AG09309 (cell line): ENCODE measurements at regions not wholly inside any gene's neighbourhood (a gene's known extent, or its start where the extent isn't known, plus 50 kb on each side); places are given as distances from the start of the nearest gene placed in this dataset.

Experiments used
- DNase-seq: peaks from one replicate; pipeline ENCODE4 v3.0.0-alpha.2; 2010; ENCODE audit warnings: low read depth
- H3K4me3 ChIP-seq: 2 replicates; pipeline ENCODE4 v1.5.1; 2011; ENCODE audit warnings: mild to moderate bottlenecking, low read depth, low read length, moderate library complexity; ENCODE audit not compliant: control insufficient read depth
- TF ChIP-seq, protein P1 (sequence below): IDR thresholded peaks from 2 replicates; pipeline ENCODE4 v1.5.1; 2011; ENCODE audit warnings: mild to moderate bottlenecking, low read depth, low read length, inconsistent platforms; ENCODE audit not compliant: insufficient read depth, control insufficient read depth; ENCODE audit errors: missing control alignments

DNA sequence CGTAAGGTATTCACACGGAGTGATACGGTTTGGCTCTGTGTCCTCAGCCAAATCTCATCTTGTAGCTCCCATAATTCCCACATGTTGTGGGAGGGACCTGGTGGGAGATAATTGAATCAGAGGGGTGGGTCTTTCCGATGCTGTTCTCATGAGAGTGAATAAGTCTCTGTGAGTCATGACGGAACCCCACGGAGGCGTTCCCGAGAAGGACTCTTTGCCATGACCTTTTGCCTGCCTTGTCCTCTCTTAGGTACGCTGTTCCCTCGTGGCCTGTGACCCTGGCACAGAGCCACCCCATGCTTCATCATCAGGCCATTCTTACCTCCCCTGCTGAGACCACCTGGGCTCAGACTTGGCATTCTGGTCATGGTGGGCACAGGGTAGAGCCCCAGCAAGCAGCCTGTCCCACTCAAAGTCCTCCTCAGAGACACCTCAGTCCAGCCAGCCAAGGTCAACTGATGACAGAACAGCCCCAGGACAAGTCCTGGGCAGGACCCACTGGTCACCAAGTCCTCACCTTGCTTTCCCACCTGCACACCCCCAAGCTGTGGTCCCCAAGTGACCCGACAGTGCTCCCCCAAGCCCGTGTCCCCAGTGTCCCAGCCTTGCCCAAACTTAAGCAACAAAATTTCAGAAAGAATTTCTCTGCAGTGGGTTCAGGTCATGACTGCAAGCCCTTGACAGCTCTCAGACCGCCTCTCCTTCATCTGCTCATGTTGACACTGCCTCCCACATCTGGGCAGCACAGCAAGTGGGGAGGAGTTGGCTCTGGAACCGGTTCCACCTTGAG is 158.4 kb downstream of the ACTL8 start:
- H3K4me3 ChIP-seq, result no peak overlapping the region
- TF ChIP-seq, protein P1, sequence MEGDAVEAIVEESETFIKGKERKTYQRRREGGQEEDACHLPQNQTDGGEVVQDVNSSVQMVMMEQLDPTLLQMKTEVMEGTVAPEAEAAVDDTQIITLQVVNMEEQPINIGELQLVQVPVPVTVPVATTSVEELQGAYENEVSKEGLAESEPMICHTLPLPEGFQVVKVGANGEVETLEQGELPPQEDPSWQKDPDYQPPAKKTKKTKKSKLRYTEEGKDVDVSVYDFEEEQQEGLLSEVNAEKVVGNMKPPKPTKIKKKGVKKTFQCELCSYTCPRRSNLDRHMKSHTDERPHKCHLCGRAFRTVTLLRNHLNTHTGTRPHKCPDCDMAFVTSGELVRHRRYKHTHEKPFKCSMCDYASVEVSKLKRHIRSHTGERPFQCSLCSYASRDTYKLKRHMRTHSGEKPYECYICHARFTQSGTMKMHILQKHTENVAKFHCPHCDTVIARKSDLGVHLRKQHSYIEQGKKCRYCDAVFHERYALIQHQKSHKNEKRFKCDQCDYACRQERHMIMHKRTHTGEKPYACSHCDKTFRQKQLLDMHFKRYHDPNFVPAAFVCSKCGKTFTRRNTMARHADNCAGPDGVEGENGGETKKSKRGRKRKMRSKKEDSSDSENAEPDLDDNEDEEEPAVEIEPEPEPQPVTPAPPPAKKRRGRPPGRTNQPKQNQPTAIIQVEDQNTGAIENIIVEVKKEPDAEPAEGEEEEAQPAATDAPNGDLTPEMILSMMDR, result no peak
- no peak for DNase-seq

DNA sequence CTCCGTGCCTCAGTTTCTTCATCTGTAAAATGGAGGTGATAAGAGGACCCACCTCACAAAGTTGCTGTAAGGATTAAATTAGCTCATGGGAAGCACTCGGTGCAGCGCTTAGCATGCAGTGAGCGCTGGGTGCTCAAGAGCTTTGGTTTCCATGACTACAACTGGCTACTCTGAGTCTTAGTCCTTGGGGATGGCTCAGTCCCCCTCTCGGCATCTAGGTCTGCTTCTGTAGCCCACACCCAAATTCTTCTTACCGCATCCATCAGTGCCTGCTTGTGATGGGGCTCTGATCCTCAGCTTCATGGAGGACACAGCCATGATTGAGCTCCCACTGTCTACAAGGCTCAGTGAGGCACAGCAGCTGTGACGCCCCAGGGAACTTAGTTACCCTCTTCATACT is 159.0 kb downstream of the ACTL8 start:
- TF ChIP-seq, protein P1, result no peak
- no peak overlapping the region for H3K4me3 ChIP-seq
- DNase-seq, result no peak

DNA sequence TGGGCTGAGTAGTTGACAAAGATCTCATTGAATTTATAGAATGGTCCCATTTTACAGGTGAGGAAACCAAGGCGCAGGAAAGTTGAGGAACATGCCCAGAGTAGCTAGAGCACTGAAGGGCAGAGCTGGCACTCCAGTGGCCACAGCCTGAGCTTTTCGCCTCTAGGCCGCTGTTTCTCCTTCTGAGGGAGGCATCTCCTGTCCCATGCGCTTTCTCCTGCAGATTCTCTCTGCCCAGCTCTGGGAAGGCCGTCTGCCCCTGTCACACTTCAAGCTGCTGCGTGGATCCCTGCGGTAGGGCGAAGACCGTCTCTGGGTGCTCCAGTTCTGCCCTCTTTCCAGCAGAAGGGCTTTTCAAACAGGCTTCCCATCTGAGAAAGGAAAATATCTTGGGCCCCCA is 159.9 kb downstream of the ACTL8 start:
- TF ChIP-seq, protein P1, result no peak
- no peak overlapping the region for H3K4me3 ChIP-seq
- no peak for DNase-seq

DNA sequence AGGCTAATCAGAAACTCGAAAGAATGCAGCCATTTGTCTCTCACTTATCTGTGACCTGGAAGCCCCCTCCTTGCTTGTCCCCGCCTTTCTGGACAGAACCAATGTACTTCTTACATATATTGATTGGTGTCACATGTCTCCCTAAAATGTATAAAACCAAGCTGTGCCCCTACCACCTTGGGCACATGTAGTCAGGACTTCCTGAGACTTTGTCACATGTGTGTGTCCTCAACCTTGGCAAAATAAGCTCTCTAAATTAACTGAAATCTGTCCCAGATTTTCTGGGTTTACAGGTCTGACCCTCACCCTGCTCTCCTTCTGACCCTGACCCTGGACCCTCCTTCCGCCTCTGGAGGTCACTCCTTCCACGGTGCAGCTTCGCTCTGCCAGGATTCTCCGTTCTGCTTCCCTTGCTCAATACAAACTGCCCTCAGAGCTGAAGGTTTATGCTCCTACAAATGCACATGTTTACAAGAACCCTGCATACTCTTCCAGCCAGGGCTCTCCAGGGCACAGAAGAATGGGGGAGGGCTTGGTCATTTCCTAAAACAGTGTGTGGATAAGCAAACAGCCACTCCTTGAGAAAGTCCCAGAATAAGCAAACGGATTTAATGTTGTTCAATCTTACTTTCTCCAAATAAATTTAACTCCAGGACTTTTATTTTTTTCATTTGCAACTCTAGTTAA is 160.5 kb downstream of the ACTL8 start:
- DNase-seq, result no peak
- H3K4me3 ChIP-seq, result no peak overlapping the region
- TF ChIP-seq, protein P1, result no peak

DNA sequence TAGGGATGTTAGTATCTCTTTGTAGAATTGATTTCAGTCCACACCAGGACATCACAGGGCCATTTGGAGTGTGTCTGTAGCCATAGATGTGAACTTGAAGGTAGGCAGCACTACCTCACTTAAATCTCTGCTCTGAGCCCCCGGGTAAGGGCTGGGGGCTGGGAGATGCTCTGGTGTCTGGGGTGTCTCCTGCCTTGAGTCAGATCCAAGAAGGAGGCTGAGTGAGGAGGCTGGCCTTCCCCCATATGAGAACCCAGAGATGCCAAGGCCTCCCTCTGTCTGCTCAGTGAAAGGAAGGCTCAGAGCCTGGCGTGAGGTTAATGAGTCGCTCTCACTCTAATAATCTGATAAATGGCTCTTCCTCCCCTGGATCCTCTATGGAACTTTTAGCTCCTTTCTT is 161.6 kb downstream of the ACTL8 start:
- H3K4me3 ChIP-seq, result no peak overlapping the region
- TF ChIP-seq, protein P1, result no peak
- DNase-seq, result no peak

DNA sequence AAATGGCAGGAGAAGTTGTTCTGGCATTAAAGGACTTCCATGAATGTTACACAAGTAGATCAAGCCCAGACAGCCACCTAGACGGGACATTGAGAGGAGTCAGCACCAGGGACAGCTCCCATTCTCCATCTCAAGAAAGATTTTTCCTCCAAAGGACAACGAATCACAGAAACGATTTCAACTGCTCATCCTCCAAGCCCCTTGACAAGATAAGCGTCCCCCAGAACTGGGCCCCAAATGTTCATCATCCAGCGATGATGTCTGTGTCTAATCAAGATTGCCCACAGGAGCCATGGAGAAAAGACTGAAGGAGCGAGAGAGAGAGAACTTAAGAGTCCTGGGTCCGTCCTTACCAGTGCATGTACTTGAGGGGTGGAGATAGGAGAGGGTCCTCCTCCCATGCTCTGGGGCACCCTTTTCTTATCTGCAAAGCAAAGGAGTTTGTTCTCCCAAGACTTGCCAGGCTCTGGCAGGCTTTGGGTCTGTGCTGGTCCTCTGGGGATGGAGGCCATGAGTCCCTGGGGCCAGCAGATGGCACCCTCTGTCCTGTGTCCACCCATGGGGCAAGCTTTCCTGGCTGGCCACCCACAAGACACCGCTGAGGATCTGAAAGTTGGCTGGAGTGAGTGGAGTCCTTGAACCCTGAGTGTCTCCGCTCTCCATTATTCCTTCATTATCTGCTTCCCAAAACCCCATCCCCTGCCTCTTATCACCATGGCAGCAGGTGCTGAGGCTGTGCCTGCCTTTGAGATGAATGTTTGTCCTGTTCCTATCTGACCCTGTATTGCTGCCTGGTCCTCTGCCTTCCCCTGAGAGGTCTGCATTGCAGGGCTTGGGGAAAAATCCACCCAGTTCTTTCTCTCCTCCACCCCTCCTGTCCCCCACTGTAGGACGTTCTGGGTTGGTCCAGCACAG is 164.6 kb downstream of the ACTL8 start:
- TF ChIP-seq, protein P1, result peak; percentile 22
- no peak overlapping the region for H3K4me3 ChIP-seq
- DNase-seq, result peak; percentile 11
